ENCODE measurements at regions not wholly inside any gene's neighbourhood (a gene's known extent, or its start where the extent isn't known, plus 50 kb on each side); places are given as distances from the start of the nearest gene placed in this dataset.

GRCh38 chr5:56515011-56515410 lies 281.9 kb upstream of the ANKRD55 start:
- DNase-seq (ENCODE audit: low read depth, low spot score): no peak

- DNase-seq (ENCODE audit: low read depth, low spot score): no peak
Measured at GRCh38 chr5:56514245-56514644, 281.1 kb upstream of the ANKRD55 start.

- no peak for DNase-seq (ENCODE audit: low read depth, low spot score)
Measured at GRCh38 chr5:56513141-56513540, 280.0 kb upstream of the ANKRD55 start.

GRCh38 chr5:56512313-56512996 lies 279.3 kb upstream of the ANKRD55 start:
- no peak for DNase-seq (ENCODE audit: low read depth, low spot score)

- DNase-seq (ENCODE audit: low read depth, low spot score): no peak
Measured at GRCh38 chr5:56511326-56511841, 278.3 kb upstream of the ANKRD55 start.

DNA sequence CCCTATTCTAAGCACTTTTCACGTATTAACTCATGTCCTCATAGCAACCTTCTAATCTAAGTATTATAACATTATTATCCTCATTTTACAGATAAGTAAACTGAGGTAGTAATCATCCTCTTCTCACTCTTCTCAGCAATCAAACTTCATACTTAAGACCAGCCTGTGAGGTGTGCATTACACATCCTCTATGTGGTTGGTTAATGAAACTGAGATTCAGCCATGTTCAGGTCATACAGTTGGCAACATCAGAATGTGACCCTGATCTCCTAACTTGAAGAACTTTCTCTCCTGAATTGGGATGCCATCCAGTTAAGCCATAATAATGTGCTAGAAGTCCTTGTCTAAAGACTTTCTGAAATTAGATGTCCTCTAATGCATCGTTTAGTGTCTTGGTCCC lies 275.1 kb upstream of the ANKRD55 start:
- DNase-seq (ENCODE audit: low read depth, low spot score): no peak

GRCh38 chr5:56507351-56507930 lies 274.3 kb upstream of the ANKRD55 start:
- no peak for DNase-seq (ENCODE audit: low read depth, low spot score)

DNA sequence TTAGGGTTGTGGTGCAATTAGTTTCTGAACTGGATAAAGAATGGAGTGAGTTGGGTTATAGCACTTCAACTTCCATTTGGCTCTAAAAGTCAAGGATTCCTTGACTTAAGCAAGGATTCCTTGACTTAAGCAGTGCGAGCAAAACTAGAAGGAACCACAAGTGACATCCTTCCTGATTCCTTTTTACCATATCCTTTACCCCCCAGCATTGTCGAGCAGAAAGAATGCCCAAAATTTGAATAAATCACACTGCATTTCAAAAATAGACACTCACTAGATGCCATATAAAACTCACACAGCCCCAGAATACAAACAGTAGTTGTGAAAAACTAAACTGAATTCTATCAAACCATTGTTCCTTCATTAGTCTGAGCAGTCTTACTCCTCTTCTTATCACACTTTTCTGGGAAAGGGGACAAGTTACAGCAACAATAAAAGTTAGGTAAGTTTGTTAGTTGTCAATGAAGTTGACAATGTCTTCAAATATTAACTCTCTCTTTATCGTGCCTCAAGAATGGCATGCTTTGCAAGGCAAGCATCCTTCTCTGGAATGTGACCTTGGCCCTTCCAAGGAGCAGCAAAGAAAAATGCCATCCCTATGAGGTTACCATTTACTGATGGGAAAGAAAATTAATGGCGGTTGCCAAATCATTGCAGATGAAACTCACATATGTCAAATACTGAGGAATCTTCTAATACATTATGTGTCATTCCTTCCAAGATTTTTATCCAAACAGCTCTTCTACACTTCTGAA lies 273.3 kb upstream of the ANKRD55 start:
- no peak for DNase-seq (ENCODE audit: low read depth, low spot score)

GRCh38 chr5:56503929-56504328 lies 270.8 kb upstream of the ANKRD55 start:
- DNase-seq (ENCODE audit: low read depth, low spot score): no peak

- DNase-seq (ENCODE audit: low read depth, low spot score): no peak
Measured at GRCh38 chr5:56501781-56502557, 268.8 kb upstream of the ANKRD55 start.

DNA sequence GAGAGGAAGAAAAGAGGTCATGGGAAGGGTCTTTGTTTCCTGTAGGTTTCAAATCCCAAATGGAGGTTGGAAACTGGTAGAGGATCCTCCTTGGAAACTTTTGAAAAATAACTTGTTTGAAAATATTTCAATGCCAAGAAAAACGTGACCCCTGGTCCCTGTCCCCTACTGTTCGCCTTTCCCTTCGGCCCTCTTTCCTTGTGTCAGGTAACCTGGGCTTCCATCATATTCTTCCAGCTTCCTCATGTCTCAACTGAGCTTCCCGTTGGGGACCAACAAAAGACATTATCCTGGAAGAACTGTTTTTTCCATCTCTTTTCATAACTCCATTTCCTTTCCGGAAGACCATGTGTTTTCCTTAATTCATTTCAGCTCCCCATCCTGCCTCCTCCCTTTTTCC lies 266.8 kb upstream of the ANKRD55 start:
- DNase-seq (ENCODE audit: low read depth, low spot score): no peak

DNA sequence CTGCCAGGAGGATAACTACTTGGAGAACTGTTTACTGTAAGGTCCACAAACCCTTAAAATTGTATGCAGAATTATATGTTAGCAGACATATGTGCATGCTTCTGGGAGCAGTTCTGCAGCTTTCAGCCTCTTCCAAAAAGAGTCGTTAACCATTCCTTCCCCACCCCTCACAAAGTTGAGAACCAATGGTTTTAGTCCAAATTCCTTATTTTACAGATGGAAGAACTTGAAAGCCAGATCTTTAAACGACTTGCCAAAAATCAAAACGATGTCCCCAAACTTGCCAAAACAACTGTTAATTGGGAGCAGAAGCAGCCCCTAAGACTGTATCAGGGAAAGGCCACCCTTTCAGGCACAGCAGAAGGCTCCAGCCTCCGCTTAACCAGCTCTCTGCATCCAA lies 266.4 kb upstream of the ANKRD55 start:
- DNase-seq (ENCODE audit: low read depth, low spot score): no peak

- no peak for DNase-seq (ENCODE audit: low read depth, low spot score)
Measured at GRCh38 chr5:56498759-56499395, 265.7 kb upstream of the ANKRD55 start.

GRCh38 chr5:56496581-56497063 lies 263.5 kb upstream of the ANKRD55 start:
- DNase-seq (ENCODE audit: low read depth, low spot score): no peak

DNA sequence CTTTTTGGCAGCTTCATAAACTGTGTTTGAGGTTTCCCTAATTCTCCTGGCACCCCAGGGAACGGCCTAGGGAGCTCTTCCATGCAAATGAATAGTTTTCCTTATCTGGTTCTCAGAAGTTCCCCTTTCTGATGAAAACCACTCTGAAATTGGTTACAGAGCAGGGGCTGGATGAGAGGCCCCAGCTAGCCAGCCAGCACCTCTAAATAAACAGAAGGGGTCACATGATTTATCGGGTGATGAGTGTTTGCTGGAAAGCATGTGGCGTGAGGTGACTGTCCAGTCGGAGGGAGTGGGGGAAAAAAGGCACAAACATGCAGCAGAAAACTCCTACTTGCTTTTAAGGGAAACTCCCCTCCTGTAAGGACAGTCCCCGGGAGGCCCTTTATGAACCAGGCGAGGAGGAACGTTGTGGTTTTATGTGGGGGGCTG lies 261.2 kb upstream of the ANKRD55 start:
- DNase-seq (ENCODE audit: low read depth, low spot score): no peak

DNA sequence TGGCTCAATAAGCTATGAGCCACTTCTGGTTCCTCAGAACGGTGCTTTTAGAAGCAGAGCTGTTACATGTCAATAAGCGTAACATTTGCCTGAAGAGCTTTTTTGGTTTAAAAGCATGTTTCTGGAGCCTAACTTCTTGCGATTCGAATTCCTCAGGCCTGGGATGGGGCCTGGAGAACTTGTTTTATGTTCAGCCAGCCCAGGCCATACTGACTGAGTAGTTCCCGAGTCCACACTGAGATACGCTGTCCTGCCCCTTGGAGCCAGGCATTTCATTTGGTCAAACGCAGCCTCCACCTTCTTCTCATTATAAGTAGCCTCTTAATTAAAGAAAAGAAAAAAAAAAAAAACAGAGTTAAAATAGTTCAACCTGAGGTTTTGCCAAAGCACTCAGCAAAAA lies 260.6 kb upstream of the ANKRD55 start:
- no peak for DNase-seq (ENCODE audit: low read depth, low spot score)

DNA sequence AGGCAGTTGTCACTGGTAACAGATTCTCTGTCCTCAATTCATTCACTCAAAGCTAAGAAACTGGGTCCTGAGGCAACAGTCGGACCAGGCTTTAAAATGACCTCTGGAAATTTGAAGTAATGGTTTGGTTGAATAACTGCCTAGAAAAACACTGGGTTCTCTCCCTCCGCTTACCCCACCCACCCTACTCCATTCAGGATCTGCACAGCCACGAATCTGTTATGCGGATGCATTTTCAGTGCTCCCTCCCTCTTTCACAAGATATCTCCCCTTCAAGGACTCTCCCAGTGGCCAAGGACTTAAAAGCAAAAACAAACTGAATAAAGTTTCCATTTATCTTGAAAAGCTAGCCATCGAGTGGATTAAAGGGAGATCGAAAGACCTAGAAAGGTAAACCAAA lies 260.2 kb upstream of the ANKRD55 start:
- no peak for DNase-seq (ENCODE audit: low read depth, low spot score)

- DNase-seq (ENCODE audit: low read depth, low spot score): no peak
Measured at GRCh38 chr5:56492812-56493211, 259.7 kb upstream of the ANKRD55 start.

DNA sequence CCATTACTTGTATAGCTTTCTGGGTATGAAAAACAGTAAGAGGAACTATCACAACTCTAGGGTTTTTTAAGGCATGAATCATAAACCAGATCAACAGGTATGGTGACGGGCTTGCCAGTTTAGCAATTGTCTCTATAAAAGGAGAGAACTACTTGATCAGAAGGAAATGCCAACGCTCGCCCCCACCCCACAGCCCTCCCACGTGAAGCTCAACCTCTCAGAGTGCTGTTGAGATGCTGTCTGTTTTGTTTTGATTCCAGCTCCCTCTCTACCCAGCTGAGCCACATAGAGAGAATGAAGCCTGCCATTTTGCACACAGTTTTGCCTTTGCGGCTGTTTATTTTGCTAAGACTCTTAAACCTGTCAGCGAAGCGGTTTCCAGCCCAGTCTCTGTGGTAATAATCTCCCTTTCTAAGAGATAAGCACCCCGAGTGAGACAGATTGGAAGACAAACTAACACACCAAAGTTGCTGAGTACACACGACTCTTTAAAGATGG lies 257.9 kb upstream of the ANKRD55 start:
- DNase-seq (ENCODE audit: low read depth, low spot score): no peak

DNA sequence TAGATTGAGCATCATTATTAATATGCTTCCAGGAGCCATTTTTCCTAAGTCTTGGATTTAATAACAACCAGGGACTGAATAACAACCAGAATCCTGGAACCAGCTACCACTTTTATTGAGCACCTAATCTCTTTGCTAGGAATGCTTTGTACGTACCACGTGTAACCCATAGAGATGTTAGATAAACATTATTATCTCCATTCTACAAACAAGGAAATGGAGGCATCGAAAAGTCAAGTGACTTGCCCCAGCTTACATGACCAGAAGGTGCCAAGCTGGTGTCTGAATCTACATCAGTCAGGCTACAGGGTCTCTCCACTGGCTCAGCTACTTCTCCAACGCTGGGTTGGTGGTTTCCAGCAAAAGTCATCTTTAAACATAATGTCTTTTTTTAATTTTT lies 256.1 kb upstream of the ANKRD55 start:
- no peak for DNase-seq (ENCODE audit: low read depth, low spot score)

GRCh38 chr5:56487528-56488115 lies 254.5 kb upstream of the ANKRD55 start:
- no peak for DNase-seq (ENCODE audit: low read depth, low spot score)
